Astrocyte of the cerebellum (primary cell): ENCODE measurements at regions not wholly inside any gene's neighbourhood (a gene's known extent, or its start where the extent isn't known, plus 50 kb on each side); places are given as distances from the start of the nearest gene placed in this dataset.

Source experiments
- DNase-seq: peaks from one replicate; pipeline ENCODE4 v3.0.0-alpha.2; 2011; ENCODE audit warnings: low read depth
- H3K4me3 ChIP-seq: 2 replicates; pipeline ENCODE4 v1.5.1; 2011; ENCODE audit warnings: mild to moderate bottlenecking, low read depth, low read length, moderate library complexity
- in situ Hi-C: cut with HindIII; loops from 2 replicates; pipeline ENCODE4 v1.10.0; 2017; ENCODE audit warnings: low sequenced_read_pairs
- TF ChIP-seq, protein P1 (sequence below): IDR thresholded peaks from 2 replicates; pipeline ENCODE4 v1.5.1; 2012; ENCODE audit warnings: low read length, low read depth, moderate library complexity, mild to moderate bottlenecking; ENCODE audit errors: missing control alignments

- H3K4me3 ChIP-seq: no peak within 1 kb of the TSS
- TF ChIP-seq, protein P1, sequence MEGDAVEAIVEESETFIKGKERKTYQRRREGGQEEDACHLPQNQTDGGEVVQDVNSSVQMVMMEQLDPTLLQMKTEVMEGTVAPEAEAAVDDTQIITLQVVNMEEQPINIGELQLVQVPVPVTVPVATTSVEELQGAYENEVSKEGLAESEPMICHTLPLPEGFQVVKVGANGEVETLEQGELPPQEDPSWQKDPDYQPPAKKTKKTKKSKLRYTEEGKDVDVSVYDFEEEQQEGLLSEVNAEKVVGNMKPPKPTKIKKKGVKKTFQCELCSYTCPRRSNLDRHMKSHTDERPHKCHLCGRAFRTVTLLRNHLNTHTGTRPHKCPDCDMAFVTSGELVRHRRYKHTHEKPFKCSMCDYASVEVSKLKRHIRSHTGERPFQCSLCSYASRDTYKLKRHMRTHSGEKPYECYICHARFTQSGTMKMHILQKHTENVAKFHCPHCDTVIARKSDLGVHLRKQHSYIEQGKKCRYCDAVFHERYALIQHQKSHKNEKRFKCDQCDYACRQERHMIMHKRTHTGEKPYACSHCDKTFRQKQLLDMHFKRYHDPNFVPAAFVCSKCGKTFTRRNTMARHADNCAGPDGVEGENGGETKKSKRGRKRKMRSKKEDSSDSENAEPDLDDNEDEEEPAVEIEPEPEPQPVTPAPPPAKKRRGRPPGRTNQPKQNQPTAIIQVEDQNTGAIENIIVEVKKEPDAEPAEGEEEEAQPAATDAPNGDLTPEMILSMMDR: no peak
- in situ Hi-C loops: no loop called here
- no peak for DNase-seq
Observed at GRCh38 chr3:159069091-159069490, 267.2 kb downstream of the MFSD1 start, which contains the start of gene IQCJ. TSS of gene IQCJ (plus strand) at chr3:159069319.

- H3K4me3 ChIP-seq: no peak overlapping the region
- TF ChIP-seq, protein P1: no peak
- in situ Hi-C loops: no loop called here
- no peak for DNase-seq
Observed at GRCh38 chr3:159069866-159070425, 268.1 kb downstream of the MFSD1 start.

DNA sequence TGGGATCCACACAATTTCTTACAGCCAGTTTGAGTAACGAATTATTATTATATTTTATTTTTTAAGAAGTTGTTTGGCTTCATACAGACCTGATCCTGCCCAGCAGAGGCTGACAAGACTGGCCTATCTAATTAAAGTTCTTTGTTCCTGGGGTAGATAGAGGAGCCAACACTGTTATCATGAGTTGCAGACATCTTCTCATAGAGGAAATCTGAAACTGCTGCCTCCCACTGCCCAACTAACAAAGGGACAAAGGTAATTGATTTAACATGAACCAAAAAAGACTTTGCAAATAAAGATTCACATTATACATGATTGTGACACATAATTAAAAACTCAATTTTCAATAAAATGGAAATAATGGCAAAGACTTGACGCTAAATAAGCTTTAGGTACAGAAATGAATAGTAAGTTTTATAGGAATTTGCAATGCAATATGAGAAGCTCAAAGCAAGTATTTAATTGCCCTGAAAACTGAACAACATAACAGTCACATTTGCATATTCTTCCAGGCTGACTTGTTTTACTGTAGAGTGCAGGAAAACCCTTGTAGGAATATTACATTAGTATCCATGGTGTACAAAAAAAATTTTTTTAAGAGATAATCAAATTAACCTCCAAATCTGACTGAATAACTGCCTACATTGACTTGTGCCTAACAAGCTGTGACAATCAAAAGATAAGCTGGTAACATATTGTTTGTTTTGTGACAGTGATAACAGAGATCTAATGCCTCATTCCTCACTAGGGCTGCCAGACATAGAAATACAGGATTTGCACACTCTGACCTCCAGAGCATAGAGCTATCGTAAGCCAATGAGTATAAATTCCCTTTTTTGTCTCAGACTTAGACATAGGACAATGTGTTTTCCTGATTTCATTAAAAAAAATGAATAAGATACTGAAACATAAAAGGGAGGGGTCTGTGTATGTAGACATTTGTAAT is 273.2 kb downstream of the MFSD1 start:
- DNase-seq: no peak
- TF ChIP-seq, protein P1: no peak
- H3K4me3 ChIP-seq: no peak overlapping the region
- in situ Hi-C loops: no loop called here

GRCh38 chr3:159077860-159078259 is 276.0 kb downstream of the MFSD1 start:
- H3K4me3 ChIP-seq: no peak overlapping the region
- peak; percentile 67 for DNase-seq
- TF ChIP-seq, protein P1: no peak
- in situ Hi-C loops: no loop called here

- no peak overlapping the region for H3K4me3 ChIP-seq
- in situ Hi-C loops: no loop called here
- no peak for DNase-seq
- TF ChIP-seq, protein P1: no peak
Observed at GRCh38 chr3:159080256-159080655, 278.4 kb downstream of the MFSD1 start.

- TF ChIP-seq, protein P1: no peak
- in situ Hi-C loops: no loop called here
- no peak overlapping the region for H3K4me3 ChIP-seq
- DNase-seq: no peak
Observed at GRCh38 chr3:159080821-159081220, 279.0 kb downstream of the MFSD1 start.
